GM12872 (cell line): ENCODE measurements at regions not wholly inside any gene's neighbourhood (a gene's known extent, or its start where the extent isn't known, plus 50 kb on each side); places are given as distances from the start of the nearest gene placed in this dataset.
A peak's percentile ranks its signal among the peaks of the same experiment; 100 is the strongest.

Experiments
- CTCF ChIP-seq: IDR thresholded peaks from 3 replicates; pipeline ENCODE4 v1.5.1; 2011; ENCODE audit warnings: low read depth, mild to moderate bottlenecking, low read length, moderate library complexity; ENCODE audit not compliant: insufficient read depth

- TF ChIP-seq CTCF: peak; percentile 38; the same call in 2 of the 3 replicates
These were observed 294.2 kb downstream of the GRIA2 start for GRCh38 chr4:157514711-157515110.

DNA sequence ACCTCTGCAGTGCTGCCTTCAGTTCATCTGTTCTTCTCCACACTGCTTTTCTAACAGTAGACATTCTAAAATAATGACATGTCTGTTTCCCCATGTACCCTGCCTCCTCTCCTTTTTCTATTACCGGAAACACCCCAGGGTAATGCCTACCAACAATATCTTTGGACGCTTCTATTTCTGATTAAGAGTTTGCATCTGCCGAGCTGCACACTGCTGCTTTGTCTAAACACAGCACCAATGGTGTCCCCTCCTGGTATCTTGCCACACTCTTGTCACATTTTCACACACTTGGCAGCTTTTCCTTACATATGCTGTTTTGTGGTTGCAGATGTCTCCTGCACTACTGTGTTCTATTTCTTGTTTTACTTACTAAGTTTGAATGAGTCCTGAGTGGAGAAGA, 288.8 kb downstream of the GRIA2 start:
- TF ChIP-seq CTCF: no peak

- no peak for TF ChIP-seq CTCF
These were observed 282.1 kb downstream of the GRIA2 start for GRCh38 chr4:157502656-157503055.

- no peak for TF ChIP-seq CTCF
These were observed 239.3 kb downstream of the GRIA2 start for GRCh38 chr4:157459785-157460184.

GRCh38 chr4:157447195-157447594, 226.7 kb downstream of the GRIA2 start:
- no peak for TF ChIP-seq CTCF

- TF ChIP-seq CTCF: no peak
These were observed 223.5 kb downstream of the GRIA2 start for GRCh38 chr4:157444014-157444413.

DNA sequence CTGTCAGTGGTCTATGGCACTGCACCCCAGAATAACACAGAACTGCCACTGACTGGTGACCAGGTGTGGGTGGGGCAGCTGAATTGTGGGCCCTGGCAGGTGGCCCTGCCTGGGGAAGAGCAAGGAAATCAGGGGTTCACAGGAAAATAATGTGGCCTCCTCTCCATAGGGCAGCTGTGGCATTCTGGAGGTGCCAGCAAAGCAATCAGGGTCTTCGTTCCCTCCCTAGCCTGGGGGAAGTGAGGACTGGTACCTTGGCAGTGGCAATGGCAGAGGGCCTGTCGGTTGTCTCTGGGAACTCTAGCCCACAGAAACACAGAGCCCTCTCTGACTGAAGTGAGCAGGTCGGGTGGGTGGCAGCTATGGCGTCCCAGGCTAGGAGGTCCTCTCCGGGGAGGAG, 223.0 kb downstream of the GRIA2 start:
- TF ChIP-seq CTCF: no peak

- no peak for TF ChIP-seq CTCF
These were observed 205.4 kb downstream of the GRIA2 start for GRCh38 chr4:157425897-157426296.
